HPDE6-E6E7 (cell line): ENCODE measurements at regions not wholly inside any gene's neighbourhood (a gene's known extent, or its start where the extent isn't known, plus 50 kb on each side); places are given as distances from the start of the nearest gene placed in this dataset.
A peak's percentile ranks its signal among the peaks of the same experiment; 100 is the strongest.
"Not testable (repeated sequence)": the region's sequence is repeated elsewhere in the genome, so short reads cannot be mapped to it uniquely, and the experiment has no call there.

ENCODE experiments used
- DNase-seq: peaks from one replicate; pipeline ENCODE4 v3.0.0; 2011; ENCODE audit warnings: missing footprints; ENCODE audit errors: extremely low spot score

- no peak for DNase-seq
Measured at GRCh38 chr2:149814901-149815300, 227.3 kb upstream of the MMADHC start.

- DNase-seq = no peak
Measured at GRCh38 chr2:149814049-149814448, 226.5 kb upstream of the MMADHC start.

GRCh38 chr2:149808556-149808955 lies 221.0 kb upstream of the MMADHC start:
- no peak for DNase-seq

GRCh38 chr2:149806651-149807050 lies 219.1 kb upstream of the MMADHC start:
- DNase-seq = no peak

- DNase-seq = no peak
Measured at GRCh38 chr2:149800624-149801542, 213.3 kb upstream of the MMADHC start.

GRCh38 chr2:149799013-149799705 lies 211.6 kb upstream of the MMADHC start:
- DNase-seq = peak; percentile 36

- no peak for DNase-seq
Measured at GRCh38 chr2:149797030-149797429, 209.5 kb upstream of the MMADHC start.

- no peak for DNase-seq
Measured at GRCh38 chr2:149789549-149789948, 202.0 kb upstream of the MMADHC start.

GRCh38 chr2:149787206-149787605 lies 199.6 kb upstream of the MMADHC start:
- no peak for DNase-seq

- no peak for DNase-seq
Measured at GRCh38 chr2:149783284-149783683, 195.7 kb upstream of the MMADHC start.

GRCh38 chr2:149782572-149782971 lies 195.0 kb upstream of the MMADHC start:
- no peak for DNase-seq

GRCh38 chr2:149781263-149781808 lies 193.8 kb upstream of the MMADHC start:
- no peak for DNase-seq

- DNase-seq = no peak
Measured at GRCh38 chr2:149773006-149773405, 185.4 kb upstream of the MMADHC start.

- no peak for DNase-seq
Measured at GRCh38 chr2:149768320-149768799, 180.8 kb upstream of the MMADHC start.

GRCh38 chr2:149767516-149767974 lies 180.0 kb upstream of the MMADHC start:
- no peak for DNase-seq

- DNase-seq = no peak
Measured at GRCh38 chr2:149766339-149766738, 178.8 kb upstream of the MMADHC start.

GRCh38 chr2:149765636-149766035 lies 178.1 kb upstream of the MMADHC start:
- DNase-seq = no peak

- no peak for DNase-seq
Measured at GRCh38 chr2:149765003-149765402, 177.4 kb upstream of the MMADHC start.

GRCh38 chr2:149763358-149763757 lies 175.8 kb upstream of the MMADHC start:
- no peak for DNase-seq

GRCh38 chr2:149761611-149762010 lies 174.0 kb upstream of the MMADHC start:
- no peak for DNase-seq

GRCh38 chr2:149759382-149759781 lies 171.8 kb upstream of the MMADHC start:
- not testable (repeated sequence) for DNase-seq

GRCh38 chr2:149754722-149755121 lies 167.1 kb upstream of the MMADHC start:
- not testable (repeated sequence) for DNase-seq
